ENCODE measurements at regions not wholly inside any gene's neighbourhood (a gene's known extent, or its start where the extent isn't known, plus 50 kb on each side); places are given as distances from the start of the nearest gene placed in this dataset.

DNA sequence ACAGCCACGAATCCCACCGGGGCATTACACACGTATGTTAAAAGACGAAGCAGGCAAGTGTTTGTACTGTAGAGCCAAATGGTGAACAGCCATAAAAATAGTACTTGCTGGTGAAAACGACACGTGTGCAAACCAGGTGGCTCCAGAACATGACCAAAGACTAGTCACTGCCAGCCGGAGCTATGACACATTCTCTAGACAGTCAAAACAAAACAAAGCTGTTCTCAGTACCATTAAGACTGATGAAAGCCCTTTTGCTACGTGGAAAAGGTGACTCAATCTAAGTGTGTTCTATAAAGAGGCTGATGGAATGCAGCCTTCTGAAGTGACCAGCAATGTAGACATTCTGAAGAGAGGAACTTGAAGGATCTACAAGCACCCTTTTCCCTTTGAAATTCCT, 367.7 kb upstream of the NETO1 start:
- TF ChIP-seq, protein P1, sequence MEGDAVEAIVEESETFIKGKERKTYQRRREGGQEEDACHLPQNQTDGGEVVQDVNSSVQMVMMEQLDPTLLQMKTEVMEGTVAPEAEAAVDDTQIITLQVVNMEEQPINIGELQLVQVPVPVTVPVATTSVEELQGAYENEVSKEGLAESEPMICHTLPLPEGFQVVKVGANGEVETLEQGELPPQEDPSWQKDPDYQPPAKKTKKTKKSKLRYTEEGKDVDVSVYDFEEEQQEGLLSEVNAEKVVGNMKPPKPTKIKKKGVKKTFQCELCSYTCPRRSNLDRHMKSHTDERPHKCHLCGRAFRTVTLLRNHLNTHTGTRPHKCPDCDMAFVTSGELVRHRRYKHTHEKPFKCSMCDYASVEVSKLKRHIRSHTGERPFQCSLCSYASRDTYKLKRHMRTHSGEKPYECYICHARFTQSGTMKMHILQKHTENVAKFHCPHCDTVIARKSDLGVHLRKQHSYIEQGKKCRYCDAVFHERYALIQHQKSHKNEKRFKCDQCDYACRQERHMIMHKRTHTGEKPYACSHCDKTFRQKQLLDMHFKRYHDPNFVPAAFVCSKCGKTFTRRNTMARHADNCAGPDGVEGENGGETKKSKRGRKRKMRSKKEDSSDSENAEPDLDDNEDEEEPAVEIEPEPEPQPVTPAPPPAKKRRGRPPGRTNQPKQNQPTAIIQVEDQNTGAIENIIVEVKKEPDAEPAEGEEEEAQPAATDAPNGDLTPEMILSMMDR (IDR thresholded peaks at IDR 0.05): no peak
- TF ChIP-seq POLR2A (IDR thresholded peaks at IDR 0.05): no peak
